ENCODE measurements at regions not wholly inside any gene's neighbourhood (a gene's known extent, or its start where the extent isn't known, plus 50 kb on each side); places are given as distances from the start of the nearest gene placed in this dataset.

GRCh38 chr2:107349329-107349728, 463.4 kb upstream of the ST6GAL2 start:
- TF ChIP-seq POLR2A (IDR thresholded peaks at IDR 0.05) (no peak), CTCF (IDR thresholded peaks at IDR 0.05) (no peak)

Data from uterus (tissue), 2 donors.